B cell (primary cell): ENCODE measurements at regions not wholly inside any gene's neighbourhood (a gene's known extent, or its start where the extent isn't known, plus 50 kb on each side); places are given as distances from the start of the nearest gene placed in this dataset.

Experiments used
- ATAC-seq: fragments of 200-7000 bp; cut with Tn5 transposase; one replicate; pipeline ENCODE4 v1.10.0; 2021; ENCODE audit warnings: low read depth, mild to moderate bottlenecking, moderate number of reproducible peaks, moderate library complexity
- CTCF ChIA-PET: fragments of 350-600 bp; sonication (Branson Sonifier 250); formaldehyde crosslinking; loops from one replicate; lab custom pipeline; 2021; ENCODE audit warnings: antibody characterized with exemption, inconsistent platforms; lab: Charles Lee
- POLR2A ChIA-PET: fragments of 350-600 bp; sonication (Branson Sonifier 250); formaldehyde crosslinking; loops from one replicate; lab custom pipeline; 2021; ENCODE audit warnings: antibody characterized with exemption; lab: Charles Lee
- DNase-seq: peaks from one replicate; pipeline ENCODE4 v3.0.0; 2013
- H2AFZ ChIP-seq: 2 replicates; pipeline ENCODE4 v1.6.1; 2012; ENCODE audit warnings: mild to moderate bottlenecking, low read depth, low read length; ENCODE audit not compliant: insufficient read depth, poor library complexity, severe bottlenecking
- H3K27ac ChIP-seq, 2 donors: 1 replicate in 1 of 2; 2 replicates in 1 of 2; pipeline ENCODE4 v1.5.1; 2012 to 2013; ENCODE audit warnings: low read length in 2 of 2, mild to moderate bottlenecking in 2 of 2, moderate library complexity in 1 of 2
- H3K27me3 ChIP-seq, 4 experiments: fragments of 200-600 bp in 1 of 4; sonication (generic) in 1 of 4; replicated peaks in 1 of 4; 1 replicate in 2 of 4; 2 replicates in 2 of 4; pipeline versions ENCODE4 v1.6.1 to v1.7.0; 2013 to 2016; ENCODE audit warnings: low read length in 3 of 4, mild to moderate bottlenecking in 2 of 4, mixed read lengths in 1 of 4, moderate library complexity in 1 of 4; ENCODE audit not compliant: insufficient read depth in 4 of 4, control insufficient read depth in 3 of 4; ENCODE audit errors: control extremely low read depth in 1 of 4
- H3K36me3 ChIP-seq, 2 experiments: replicated peaks in 1 of 2; 1 replicate in 1 of 2; 2 replicates in 1 of 2; pipeline versions ENCODE4 v1.6.1 to v1.7.1; 2013; ENCODE audit warnings: low read length in 1 of 2; ENCODE audit not compliant: insufficient read depth in 2 of 2, control insufficient read depth in 1 of 2; ENCODE audit errors: control extremely low read depth in 1 of 2, extremely low read depth in 1 of 2
- H3K4me1 ChIP-seq, 2 donors: fragments of 200-600 bp in 1 of 2; sonication (generic) in 1 of 2; 1 replicate in 1 of 2; 2 replicates in 1 of 2; pipeline versions ENCODE4 v1.5.1 to v1.6.1; 2013 to 2017; ENCODE audit warnings: low read length in 2 of 2; ENCODE audit not compliant: control insufficient read depth in 2 of 2, insufficient read depth in 2 of 2
- H3K4me2 ChIP-seq: replicated peaks from 2 replicates; pipeline ENCODE3; 2012; ENCODE audit warnings: mild to moderate bottlenecking, low read depth, low read length; ENCODE audit not compliant: poor library complexity, severe bottlenecking
- H3K4me3 ChIP-seq, 5 experiments: fragments of 200-600 bp in 1 of 5; sonication (generic) in 1 of 5; 1 replicate in 3 of 5; 2 replicates in 2 of 5; pipeline versions ENCODE4 v1.5.1 to v1.7.0; 2011 to 2016; ENCODE audit warnings: low read length in 4 of 5, mild to moderate bottlenecking in 4 of 5, low read depth in 2 of 5, control low read depth in 1 of 5, moderate library complexity in 1 of 5; ENCODE audit not compliant: insufficient read depth in 1 of 5; ENCODE audit errors: control extremely low read depth in 1 of 5, extremely low read depth in 1 of 5
- H3K79me2 ChIP-seq: fragments of 200-600 bp; sonication (generic); one replicate; pipeline ENCODE4 v1.6.0; 2016; ENCODE audit warnings: low read length; ENCODE audit not compliant: control insufficient read depth, insufficient read depth
- H3K9ac ChIP-seq: fragments of 200-600 bp; sonication (generic); 2 replicates; pipeline ENCODE4 v1.6.1; 2017; ENCODE audit warnings: mild to moderate bottlenecking, low read length, moderate library complexity
- H3K9me3 ChIP-seq, 3 donors: one replicate each; pipeline versions ENCODE4 v1.6.1 to v1.7.1; 2013; ENCODE audit warnings: low read length in 2 of 3; ENCODE audit not compliant: control insufficient read depth in 2 of 3, insufficient read depth in 1 of 3; ENCODE audit errors: control extremely low read depth in 1 of 3
- H4K20me1 ChIP-seq: 2 replicates; pipeline ENCODE4 v1.6.0; 2012; ENCODE audit warnings: mild to moderate bottlenecking, low read length; ENCODE audit not compliant: insufficient read depth, control insufficient read depth, poor library complexity, severe bottlenecking
- H3K27ac Mint-ChIP-seq: one replicate; pipeline ENCODE4 v1.8.0; 2021; ENCODE audit warnings: mixed read lengths
- H3K27me3 Mint-ChIP-seq: one replicate; pipeline ENCODE4 v1.8.0; 2021; ENCODE audit warnings: mixed read lengths
- H3K4me1 Mint-ChIP-seq: one replicate; pipeline ENCODE4 v1.8.0; 2021; ENCODE audit warnings: mixed read lengths
- H3K4me3 Mint-ChIP-seq: one replicate; pipeline ENCODE4 v1.8.0; 2021; ENCODE audit warnings: mixed read lengths
- H3K9me3 Mint-ChIP-seq: one replicate; pipeline ENCODE4 v1.8.0; 2022; ENCODE audit warnings: mixed read lengths; ENCODE audit not compliant: insufficient read depth
- CTCF ChIP-seq: fragments of 200-600 bp; IDR thresholded peaks from one replicate; pipeline ENCODE4 v1.8.0; 2022; ENCODE audit warnings: antibody characterized with exemption, mild to moderate bottlenecking
- EZH2 ChIP-seq: IDR thresholded peaks from 2 replicates; pipeline ENCODE4 v1.6.1; 2012; ENCODE audit warnings: borderline replicate concordance, low read depth, mild to moderate bottlenecking, moderate library complexity, low read length; ENCODE audit not compliant: insufficient read depth, poor library complexity, severe bottlenecking
- WGBS: methylation state at CpG from one replicate; pipeline ENCODE4 v1.1.5; 2013; ENCODE audit warnings: missing lambda C conversion rate; ENCODE audit not compliant: insufficient coverage; 5-methylcytosine and 5-hydroxymethylcytosine counted together
- intact Hi-C: fragments of 100-400 bp; cut with micrococcal nuclease; formaldehyde crosslinking; loops from one replicate; pipeline ENCODE4 v1.10.0; 2022

- intact Hi-C loops, result no loop called here
- no peak overlapping the region for H3K9ac ChIP-seq
- no peak overlapping the region for H3K27ac ChIP-seq
- H4K20me1 ChIP-seq, result no peaks in the 10 kb centered on the region
- no peak overlapping the region for H3K4me3 ChIP-seq
- H3K79me2 ChIP-seq, result no peaks in the 10 kb centered on the region
- Mint-ChIP-seq H3K4me1 (no peaks in the 10 kb centered on the region), H3K4me3 (no peak overlapping the region), H3K27me3 (no peaks in the 10 kb centered on the region), H3K27ac (no peak overlapping the region), H3K9me3 (no peaks in the 10 kb centered on the region)
- DNase-seq, result no peak
- no peaks in the 10 kb centered on the region for H3K36me3 ChIP-seq
- ChIA-PET POLR2A (no interaction called here), CTCF (no interaction called here)
- ATAC-seq, result no peak
- TF ChIP-seq EZH2 (no peak), CTCF (no peak)
- H3K27me3 ChIP-seq, result no peaks in the 10 kb centered on the region
- H2AFZ ChIP-seq, result no peak overlapping the region
- WGBS, result no CpG with 5 or more reads among the region's 3 CpGs
- no peak overlapping the region for H3K4me2 ChIP-seq
- H3K4me1 ChIP-seq, result no peaks in the 10 kb centered on the region
- H3K9me3 ChIP-seq, result peaks cover 0 to 1% (median 0%) of the 10 kb centered on the region in 3 donors
Measured at GRCh38 chr1:195150768-195151167, 1457.5 kb downstream of the KCNT2 start.

GRCh38 chr1:195141294-195141693, 1466.9 kb downstream of the KCNT2 start:
- Histone ChIP-seq H3K4me1 (no peaks in the 10 kb centered on the region), H3K9me3 (peaks cover 1 to 4% (median 4%) of the 10 kb centered on the region in 3 donors), H2AFZ (no peak overlapping the region), H3K27ac (no peak overlapping the region), H3K36me3 (no peaks in the 10 kb centered on the region), H4K20me1 (no peaks in the 10 kb centered on the region), H3K4me2 (no peak overlapping the region), H3K27me3 (no peaks in the 10 kb centered on the region), H3K4me3 (no peak overlapping the region), H3K79me2 (no peaks in the 10 kb centered on the region), H3K9ac (no peak overlapping the region)
- POLR2A ChIA-PET, result no interaction called here
- Mint-ChIP-seq H3K27ac (no peak overlapping the region), H3K27me3 (no peaks in the 10 kb centered on the region), H3K4me3 (no peak overlapping the region), H3K9me3 (no peaks in the 10 kb centered on the region), H3K4me1 (no peaks in the 10 kb centered on the region)
- intact Hi-C loops, result no loop called here
- CTCF ChIA-PET, result no interaction called here
- DNase-seq (peak; percentile 3), ATAC-seq (no peak)
- TF ChIP-seq EZH2 (no peak), CTCF (no peak)
- WGBS, result no CpG with 5 or more reads among the region's 2 CpGs
